GM12878 (cell line): ENCODE measurements at regions not wholly inside any gene's neighbourhood (a gene's known extent, or its start where the extent isn't known, plus 50 kb on each side); places are given as distances from the start of the nearest gene placed in this dataset.

Experiments
- ATF7 ChIP-seq: fragments of 450-650 bp; IDR thresholded peaks from 2 replicates; pipeline ENCODE4 v1.6.1; 2016; ENCODE audit warnings: low read depth, mild to moderate bottlenecking
- CHD4 ChIP-seq: fragments of 200-600 bp; sonication (generic); IDR thresholded peaks from 2 replicates; pipeline ENCODE4 v1.6.1; 2016; ENCODE audit warnings: mild to moderate bottlenecking
- EP300 ChIP-seq, 2 experiments: fragments of 150-350 bp in 1 of 2; IDR thresholded peaks; 2 replicates each; pipeline ENCODE4 v1.6.1; 2011 to 2012; ENCODE audit warnings: low read depth in 2 of 2, low read length in 2 of 2, borderline replicate concordance in 1 of 2, improper control_type of control experiment in 1 of 2, inconsistent platforms in 1 of 2; ENCODE audit not compliant: control insufficient read depth in 1 of 2
- IRF3 ChIP-seq: fragments of 450-650 bp; IDR thresholded peaks from 2 replicates; pipeline ENCODE4 v1.6.1; 2014; ENCODE audit warnings: mild to moderate bottlenecking
- KAT2A ChIP-seq: conservative IDR thresholded peaks from 2 replicates; pipeline ENCODE4 v1.6.1; 2011; ENCODE audit warnings: low read depth, low read length; ENCODE audit not compliant: control insufficient read depth
- KLF5 ChIP-seq: fragments of 450-650 bp; IDR thresholded peaks from 2 replicates; pipeline ENCODE4 v1.6.1; 2014; ENCODE audit warnings: mild to moderate bottlenecking; ENCODE audit not compliant: partially characterized antibody
- NBN ChIP-seq: fragments of 450-650 bp; IDR thresholded peaks from 2 replicates; pipeline ENCODE4 v1.6.1; 2016
- RAD21 ChIP-seq: IDR thresholded peaks from 2 replicates; pipeline ENCODE4 v1.6.1; 2011; ENCODE audit warnings: mild to moderate bottlenecking, low read depth, low read length, moderate library complexity; ENCODE audit not compliant: insufficient read depth
- REST ChIP-seq: IDR thresholded peaks from 2 replicates; pipeline ENCODE4 v1.6.1; 2012; ENCODE audit warnings: mild to moderate bottlenecking, low read depth, low read length
- SMAD1 ChIP-seq: fragments of 450-650 bp; IDR thresholded peaks from 2 replicates; pipeline ENCODE4 v1.6.1; 2018; ENCODE audit warnings: mild to moderate bottlenecking, low read depth; ENCODE audit not compliant: partially characterized antibody
- SPI1 ChIP-seq: IDR thresholded peaks from 2 replicates; pipeline ENCODE4 v1.6.1; 2011; ENCODE audit warnings: low read depth, mild to moderate bottlenecking, low read length, moderate library complexity, borderline replicate concordance; ENCODE audit not compliant: insufficient read depth
- STAT1 ChIP-seq: fragments of 450-650 bp; conservative IDR thresholded peaks from 2 replicates; pipeline ENCODE4 v1.6.1; 2014; ENCODE audit warnings: antibody characterized with exemption, mild to moderate bottlenecking
- TBL1XR1 ChIP-seq: IDR thresholded peaks from 2 replicates; pipeline ENCODE4 v1.6.1; 2012; ENCODE audit warnings: low read depth, low read length, improper control_type of control experiment
- TCF3 ChIP-seq: IDR thresholded peaks from 2 replicates; pipeline ENCODE4 v1.6.1; 2012; ENCODE audit warnings: low read depth, mild to moderate bottlenecking, low read length, borderline replicate concordance; ENCODE audit not compliant: insufficient read depth
- ZNF207 ChIP-seq: fragments of 450-650 bp; IDR thresholded peaks from 2 replicates; pipeline ENCODE4 v1.6.1; 2014; ENCODE audit warnings: antibody characterized with exemption, mild to moderate bottlenecking, borderline replicate concordance
- ZNF24 ChIP-seq: fragments of 450-650 bp; IDR thresholded peaks from 2 replicates; pipeline ENCODE4 v1.6.1; 2017; ENCODE audit warnings: antibody characterized with exemption, mild to moderate bottlenecking
- ZNF384 ChIP-seq: IDR thresholded peaks from 2 replicates; pipeline ENCODE4 v1.6.1; 2012; ENCODE audit warnings: low read depth, mild to moderate bottlenecking, low read length, improper control_type of control experiment, borderline replicate concordance
- TF ChIP-seq, protein P1 (sequence below): IDR thresholded peaks from 2 replicates; pipeline ENCODE4 v1.6.1; 2012; ENCODE audit warnings: low read length, inconsistent platforms
- TF ChIP-seq, protein P2 (sequence below): IDR thresholded peaks from 2 replicates; pipeline ENCODE4 v1.6.1; 2011; ENCODE audit warnings: mild to moderate bottlenecking, low read depth, low read length, moderate library complexity; ENCODE audit not compliant: insufficient replicate concordance
- TF ChIP-seq, protein P3 (sequence below): IDR thresholded peaks from 2 replicates; pipeline ENCODE4 v1.6.1; 2011; ENCODE audit warnings: low read depth, mild to moderate bottlenecking, low read length, moderate library complexity, borderline replicate concordance; ENCODE audit errors: extremely low read depth

DNA sequence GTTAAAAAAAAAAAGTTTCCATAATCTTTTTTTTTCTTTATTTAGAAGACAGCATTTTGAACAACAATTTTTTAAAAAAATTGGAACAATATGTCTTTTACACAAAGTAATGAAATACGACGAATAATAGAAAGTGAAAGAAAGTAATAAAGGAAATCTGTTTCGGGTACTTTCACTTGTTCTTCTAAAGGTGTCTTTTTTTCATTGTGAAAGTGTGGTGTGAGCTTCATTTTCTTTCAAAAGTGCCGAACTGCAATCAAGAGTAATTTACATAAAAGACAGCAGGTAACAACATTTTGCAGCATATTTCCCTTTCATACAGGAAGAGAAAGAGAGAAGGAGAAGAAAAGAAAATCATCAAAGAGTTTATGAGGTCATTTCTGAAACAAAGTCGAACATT, 159.7 kb upstream of the CDH12 start (continued):
- peak; percentile 46; the same call in 1 of the 2 replicates for TF ChIP-seq TBL1XR1
- TF ChIP-seq, protein P1, sequence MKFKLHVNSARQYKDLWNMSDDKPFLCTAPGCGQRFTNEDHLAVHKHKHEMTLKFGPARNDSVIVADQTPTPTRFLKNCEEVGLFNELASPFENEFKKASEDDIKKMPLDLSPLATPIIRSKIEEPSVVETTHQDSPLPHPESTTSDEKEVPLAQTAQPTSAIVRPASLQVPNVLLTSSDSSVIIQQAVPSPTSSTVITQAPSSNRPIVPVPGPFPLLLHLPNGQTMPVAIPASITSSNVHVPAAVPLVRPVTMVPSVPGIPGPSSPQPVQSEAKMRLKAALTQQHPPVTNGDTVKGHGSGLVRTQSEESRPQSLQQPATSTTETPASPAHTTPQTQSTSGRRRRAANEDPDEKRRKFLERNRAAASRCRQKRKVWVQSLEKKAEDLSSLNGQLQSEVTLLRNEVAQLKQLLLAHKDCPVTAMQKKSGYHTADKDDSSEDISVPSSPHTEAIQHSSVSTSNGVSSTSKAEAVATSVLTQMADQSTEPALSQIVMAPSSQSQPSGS, result no peak
- TF ChIP-seq NBN, result peak; percentile 40; the same call in 1 of the 2 replicates
- TF ChIP-seq SPI1, result no peak
- no peak for TF ChIP-seq SMAD1
- peak; percentile 76 for TF ChIP-seq ZNF384
- TF ChIP-seq, protein P2, sequence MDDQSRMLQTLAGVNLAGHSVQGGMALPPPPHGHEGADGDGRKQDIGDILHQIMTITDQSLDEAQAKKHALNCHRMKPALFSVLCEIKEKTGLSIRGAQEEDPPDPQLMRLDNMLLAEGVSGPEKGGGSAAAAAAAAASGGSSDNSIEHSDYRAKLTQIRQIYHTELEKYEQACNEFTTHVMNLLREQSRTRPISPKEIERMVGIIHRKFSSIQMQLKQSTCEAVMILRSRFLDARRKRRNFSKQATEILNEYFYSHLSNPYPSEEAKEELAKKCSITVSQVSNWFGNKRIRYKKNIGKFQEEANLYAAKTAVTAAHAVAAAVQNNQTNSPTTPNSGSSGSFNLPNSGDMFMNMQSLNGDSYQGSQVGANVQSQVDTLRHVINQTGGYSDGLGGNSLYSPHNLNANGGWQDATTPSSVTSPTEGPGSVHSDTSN, result no peak
- no peak for TF ChIP-seq TCF3
- no peak for TF ChIP-seq KAT2A
- no peak for TF ChIP-seq IRF3
- peak; percentile 91 for TF ChIP-seq ATF7
- no peak for TF ChIP-seq KLF5
- TF ChIP-seq REST, result no peak
- no peak for TF ChIP-seq STAT1
- TF ChIP-seq CHD4, result no peak
- TF ChIP-seq RAD21, result no peak
- TF ChIP-seq, protein P3, sequence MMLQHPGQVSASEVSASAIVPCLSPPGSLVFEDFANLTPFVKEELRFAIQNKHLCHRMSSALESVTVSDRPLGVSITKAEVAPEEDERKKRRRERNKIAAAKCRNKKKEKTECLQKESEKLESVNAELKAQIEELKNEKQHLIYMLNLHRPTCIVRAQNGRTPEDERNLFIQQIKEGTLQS, result no peak
- TF ChIP-seq ZNF24, result peak; percentile 66; the same call in 1 of the 2 replicates
- no peak for TF ChIP-seq EP300 (IDR thresholded peaks at IDR 0.05; ENCODE audit: borderline replicate concordance in 1 of 2, control insufficient read depth in 1 of 2, low read depth in 2 of 2, low read length in 2 of 2)
- no peak for TF ChIP-seq ZNF207
